Limb (tissue), 2 donors: ENCODE measurements at regions not wholly inside any gene's neighbourhood (a gene's known extent, or its start where the extent isn't known, plus 50 kb on each side); places are given as distances from the start of the nearest gene placed in this dataset.

ENCODE experiments used
- DNase-seq, 2 donors: peaks; one replicate each; pipeline ENCODE4 v3.0.0-alpha.2; 2016; ENCODE audit errors: extremely low spot score in 2 of 2

DNA sequence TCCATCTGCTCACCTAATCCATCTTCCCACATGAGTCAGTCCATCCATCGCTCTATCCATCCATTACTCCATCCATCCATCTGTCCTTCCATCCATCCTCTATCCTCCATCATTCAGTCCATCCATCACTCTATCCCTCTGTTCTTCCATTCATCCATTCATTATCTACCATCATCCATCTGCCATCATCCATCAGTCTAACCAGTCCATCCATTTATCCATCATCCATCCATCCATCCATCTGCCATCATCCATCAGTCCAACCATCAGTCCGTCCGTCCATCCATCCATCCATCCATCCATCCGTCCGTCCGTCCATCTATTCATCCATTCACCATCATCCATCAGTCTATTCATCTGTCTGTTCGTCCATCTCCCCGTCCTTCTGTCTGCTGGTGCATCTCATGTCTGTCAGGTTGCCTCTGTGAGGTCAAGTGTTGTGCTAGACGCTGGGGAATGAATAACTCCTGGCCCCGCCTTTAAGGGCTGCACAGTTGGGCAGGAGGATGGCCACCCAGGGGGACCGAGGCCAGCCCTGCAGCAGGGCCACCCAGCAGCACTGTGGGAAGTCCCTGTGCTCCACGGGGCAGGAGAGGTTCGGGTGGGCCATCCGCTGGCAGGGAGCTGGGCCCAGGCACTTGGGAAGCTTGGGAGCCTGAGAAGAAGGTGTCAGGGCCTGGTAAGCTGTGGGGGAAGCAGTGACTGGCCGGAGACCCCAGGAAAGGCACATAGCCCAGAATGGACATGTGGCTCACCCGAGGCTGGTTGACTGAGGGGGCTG is 137.1 kb downstream of the CTTN start:
- no peak for DNase-seq

DNA sequence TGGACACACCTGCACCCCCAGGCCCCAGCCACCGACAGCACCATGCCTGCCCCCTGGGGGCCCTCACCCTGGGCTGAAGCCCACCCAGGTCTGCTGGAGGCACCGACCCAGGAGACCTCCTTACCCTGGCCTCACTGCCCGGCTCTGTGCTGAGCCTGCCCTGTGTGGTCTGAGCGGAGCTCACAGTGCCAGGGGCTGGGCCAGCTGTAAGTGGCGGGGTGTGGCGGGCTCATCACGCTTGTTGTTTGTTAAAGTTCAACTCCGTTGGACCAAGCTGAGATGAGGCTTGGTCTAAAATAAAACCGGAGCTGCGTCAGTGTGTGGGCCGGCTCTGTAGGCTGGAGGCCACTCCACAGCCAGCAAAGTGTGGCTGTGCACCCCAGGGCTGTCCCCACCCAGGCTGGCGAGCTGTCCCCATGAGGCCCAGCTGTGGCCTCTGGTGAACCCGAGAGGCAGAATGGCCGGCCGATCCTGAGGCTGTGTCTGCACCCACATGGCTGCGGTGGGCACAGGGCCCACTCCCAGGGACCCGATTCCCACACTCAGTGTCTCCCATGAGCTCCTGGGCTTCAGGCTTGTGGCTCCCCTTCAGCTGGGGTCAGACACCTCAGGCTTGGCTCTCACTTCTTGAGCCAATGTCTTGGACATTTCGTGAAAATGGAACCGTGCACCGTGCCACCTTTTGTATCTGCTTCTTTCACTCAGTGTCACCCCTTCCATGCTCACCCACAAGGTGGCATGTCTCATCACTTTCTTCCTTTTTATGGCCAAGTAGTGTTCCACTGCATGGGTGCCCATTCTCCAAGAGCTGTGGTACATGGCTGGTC is 137.9 kb downstream of the CTTN start:
- no peak for DNase-seq

- peak in 1 of 2 donors; percentile 21 for DNase-seq
Measured at GRCh38 chr11:70537576-70538571, 139.5 kb downstream of the CTTN start.

DNA sequence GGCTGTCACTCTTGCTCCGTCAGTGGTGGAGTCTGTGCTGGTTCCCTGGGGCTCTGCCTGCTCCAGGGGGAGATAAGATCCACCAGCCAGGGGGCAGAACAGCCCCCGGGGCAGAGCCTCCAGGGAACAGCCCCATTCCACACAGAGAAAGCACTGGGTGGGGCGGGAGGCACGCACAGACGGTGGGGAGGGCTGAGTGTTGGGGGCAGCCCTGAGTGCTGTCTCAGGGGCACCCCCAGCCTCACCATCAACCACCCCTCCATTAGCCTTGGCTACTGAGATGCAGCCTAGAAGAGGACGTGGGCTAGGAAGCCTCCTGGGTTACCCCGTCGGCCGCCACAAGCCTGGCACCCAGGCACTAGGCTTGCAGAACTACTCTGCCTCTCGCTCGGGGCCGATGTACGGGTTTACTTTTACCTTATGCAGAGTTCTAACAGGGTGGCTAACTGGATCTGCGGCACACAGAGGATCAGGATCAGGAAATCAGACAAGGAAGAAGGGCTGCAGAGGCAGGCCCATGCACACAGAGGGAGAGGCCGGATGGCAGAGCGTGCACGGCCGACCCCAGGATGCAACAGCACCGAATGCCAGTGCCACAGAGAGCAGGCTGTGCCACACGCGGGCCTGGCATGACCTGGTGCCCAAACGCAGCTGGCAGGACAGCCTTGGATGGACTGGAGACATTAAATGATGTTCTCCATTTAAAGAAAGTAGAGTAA is 140.5 kb downstream of the CTTN start:
- DNase-seq, result no peak

DNA sequence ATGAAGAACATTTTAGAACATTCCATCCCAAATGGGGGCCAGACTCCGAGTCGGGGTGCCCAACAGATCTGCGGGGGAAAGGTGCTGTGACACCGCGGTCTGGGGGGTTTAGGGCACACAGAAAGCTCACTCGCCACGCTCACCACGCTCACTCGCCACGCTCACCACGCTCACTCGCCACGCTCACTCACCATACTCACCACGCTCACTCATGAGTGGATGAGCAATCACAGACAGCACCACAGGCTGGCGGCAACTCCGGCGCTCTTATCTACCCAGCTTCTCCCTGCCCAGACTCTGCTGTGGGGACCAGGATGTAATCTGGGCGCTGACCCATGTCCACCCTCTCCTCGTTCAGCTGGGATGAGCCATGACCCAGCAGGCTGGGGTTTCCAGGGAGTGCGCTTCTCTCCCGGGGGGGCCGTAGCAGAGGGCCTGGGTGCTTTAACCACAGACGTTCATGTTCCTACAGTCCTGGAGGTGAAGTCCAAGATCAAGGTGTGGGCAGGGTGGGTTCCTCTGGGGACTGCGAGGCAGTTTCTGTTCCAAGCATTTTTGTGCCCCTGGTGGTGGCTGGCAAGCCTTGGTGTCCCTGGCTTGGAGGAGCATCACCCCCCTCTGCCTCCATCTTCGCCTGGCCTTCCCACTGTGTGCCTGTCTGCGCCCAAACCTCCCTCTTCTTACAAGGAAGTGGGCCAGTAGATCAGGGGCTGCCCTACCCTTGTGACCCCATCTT is 141.2 kb downstream of the CTTN start:
- DNase-seq, result no peak

DNA sequence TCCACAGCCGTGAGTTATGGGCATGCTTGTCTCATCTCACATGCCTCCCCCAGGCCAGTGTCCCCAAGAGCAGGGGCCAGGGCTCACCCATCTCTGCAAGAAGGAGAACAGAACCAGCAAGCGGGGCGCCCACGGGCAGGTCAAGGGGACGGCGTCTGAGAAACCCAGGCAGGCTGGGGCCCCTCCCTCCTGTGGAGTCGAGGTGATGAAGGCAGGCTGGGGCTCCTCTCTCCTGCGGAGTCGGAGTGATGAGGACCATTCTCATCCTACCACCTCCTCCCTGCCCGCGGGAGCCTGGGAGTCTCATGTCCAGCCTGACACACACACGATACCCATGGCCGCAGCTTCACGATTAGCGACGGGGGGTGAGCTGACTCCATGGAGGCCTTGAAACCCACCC is 141.9 kb downstream of the CTTN start:
- no peak for DNase-seq

DNA sequence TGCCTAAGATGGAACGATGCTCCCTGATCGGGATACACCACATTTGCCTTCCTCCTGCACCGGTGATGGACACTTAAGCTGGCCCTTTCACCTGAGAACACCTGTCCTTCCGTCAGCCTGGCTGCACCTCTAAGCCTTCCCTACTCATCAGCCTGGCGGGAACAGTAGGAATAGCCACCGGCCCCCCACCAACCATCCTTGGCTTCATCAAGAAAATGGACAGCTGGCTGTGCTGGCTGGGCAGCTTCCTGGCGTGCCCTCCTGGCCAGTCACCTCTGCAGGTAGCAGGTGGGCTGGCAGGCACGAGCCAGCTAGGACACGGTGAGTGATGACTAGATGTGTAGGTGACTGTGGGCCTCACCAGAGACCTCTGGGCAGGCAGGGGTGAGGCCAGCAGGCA is 142.8 kb downstream of the CTTN start:
- no peak for DNase-seq

DNA sequence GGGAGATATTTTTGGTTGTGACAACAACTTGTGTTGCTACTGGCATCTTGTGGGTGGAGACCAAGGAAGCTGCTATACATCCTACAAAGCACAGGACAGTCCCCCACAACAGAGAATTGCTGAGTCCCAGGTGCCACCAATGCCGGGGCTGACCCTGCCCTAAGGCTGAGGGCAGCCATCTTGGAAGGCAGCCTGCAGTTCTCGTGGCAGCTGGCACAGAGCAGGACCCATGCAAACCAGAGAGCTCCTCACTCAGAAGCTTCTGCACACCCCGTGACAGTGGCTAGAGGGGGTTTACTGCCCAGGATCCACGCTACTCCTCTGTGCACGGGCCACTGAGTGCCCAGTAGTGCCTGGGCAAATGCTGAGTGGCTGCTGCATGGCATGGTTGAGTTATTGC is 143.4 kb downstream of the CTTN start:
- DNase-seq, result no peak

- DNase-seq, result no peak
Measured at GRCh38 chr11:70542406-70542805, 144.1 kb downstream of the CTTN start.

GRCh38 chr11:70542811-70543210 is 144.5 kb downstream of the CTTN start:
- no peak for DNase-seq

- DNase-seq, result no peak
Measured at GRCh38 chr11:70543611-70544010, 145.3 kb downstream of the CTTN start.

- peak in 1 of 2 donors; percentile 22 for DNase-seq
Measured at GRCh38 chr11:70544067-70544773, 145.9 kb downstream of the CTTN start.

DNA sequence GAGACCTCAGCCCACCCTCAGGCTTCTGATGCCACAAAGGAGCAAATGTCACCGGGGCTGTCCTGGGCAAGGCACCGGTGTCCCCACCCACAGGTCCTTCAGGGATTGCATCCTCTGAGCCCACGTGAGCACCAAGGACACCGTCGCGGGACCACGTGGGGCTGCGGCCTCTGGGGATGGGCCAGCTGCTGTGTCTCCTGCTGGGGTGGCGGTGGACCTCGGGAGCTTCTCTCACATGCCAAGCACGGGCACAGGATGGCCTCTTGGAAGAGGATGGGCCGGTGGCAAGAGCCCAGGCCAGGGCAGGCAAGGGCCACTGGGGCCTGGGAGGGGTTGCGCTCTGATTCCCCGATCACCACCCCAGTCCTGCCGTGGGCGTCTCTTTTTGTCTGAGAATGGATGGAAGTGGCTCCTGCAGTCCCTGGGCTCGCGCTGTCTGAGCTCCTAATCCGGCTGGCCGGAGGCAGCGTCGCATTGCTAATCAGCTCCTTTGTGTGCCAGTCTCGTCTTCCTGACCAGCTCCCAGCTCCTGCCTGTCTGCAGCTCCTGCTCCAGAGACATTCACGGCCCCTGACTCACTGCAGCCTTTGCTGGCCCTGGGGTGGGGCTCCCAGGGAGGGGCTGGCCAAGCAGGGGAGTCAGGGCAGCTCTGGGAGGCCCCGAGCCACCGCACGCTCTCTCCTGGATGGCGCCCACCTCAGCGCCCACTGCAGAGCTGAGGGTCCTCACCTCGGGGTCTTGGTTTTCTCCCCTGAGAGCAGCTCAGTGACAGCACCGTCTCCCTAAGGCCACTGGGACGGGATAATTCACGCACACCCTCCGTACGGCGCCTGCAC is 146.7 kb downstream of the CTTN start:
- DNase-seq, result peak in 1 of 2 donors; percentile 46

DNA sequence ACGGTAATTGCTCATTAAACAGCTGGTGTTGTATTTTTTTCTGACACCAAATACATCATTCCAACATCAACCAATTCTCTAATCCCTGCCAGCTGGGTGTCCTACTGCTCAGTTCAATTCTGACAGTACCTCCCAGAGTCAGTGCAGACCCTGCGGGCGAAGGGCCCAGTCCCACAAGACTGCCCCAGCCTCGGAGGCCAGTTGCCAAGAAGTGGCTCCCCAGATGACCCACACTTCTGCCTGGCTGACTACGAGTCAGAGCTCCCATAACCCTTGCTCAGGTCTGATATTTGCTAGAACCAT is 147.2 kb downstream of the CTTN start:
- DNase-seq, result no peak

DNA sequence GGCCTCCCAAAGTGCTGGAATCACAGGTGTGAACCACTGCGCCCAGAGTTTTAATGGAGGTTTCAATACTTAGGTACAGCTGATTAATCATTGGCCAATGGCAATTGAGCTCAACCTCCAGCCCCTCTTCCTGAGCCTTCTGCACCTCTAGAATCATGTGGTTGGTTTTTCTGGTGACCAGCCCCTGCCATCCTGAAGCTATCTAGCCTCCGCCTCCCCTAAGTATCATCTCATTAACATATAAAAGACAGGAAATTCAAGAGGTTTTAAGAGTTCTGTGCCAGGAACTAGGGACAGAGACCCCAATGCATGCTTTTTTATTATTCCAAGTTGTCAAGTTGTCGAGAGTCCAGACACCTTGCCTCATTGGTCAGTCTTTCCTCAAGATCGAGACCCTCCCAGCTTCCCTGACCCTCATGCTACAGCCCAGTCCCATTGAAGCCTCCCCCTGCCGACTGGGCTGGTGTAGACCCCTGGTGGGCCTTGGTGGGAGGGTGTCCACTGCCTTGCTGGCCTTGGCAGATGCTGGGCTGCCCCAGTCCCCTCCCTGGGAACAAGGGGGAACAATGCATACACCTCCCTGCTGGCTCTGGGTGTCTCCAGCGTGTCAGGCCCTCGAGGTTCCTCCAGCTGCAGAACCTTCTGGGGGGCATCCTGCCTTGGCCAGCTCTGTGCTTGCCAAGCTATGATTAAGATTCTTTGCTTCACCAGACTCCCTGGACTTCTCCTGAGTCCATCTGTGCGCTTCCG is 148.0 kb downstream of the CTTN start:
- no peak for DNase-seq

GRCh38 chr11:70547386-70547785 is 149.1 kb downstream of the CTTN start:
- no peak for DNase-seq

DNA sequence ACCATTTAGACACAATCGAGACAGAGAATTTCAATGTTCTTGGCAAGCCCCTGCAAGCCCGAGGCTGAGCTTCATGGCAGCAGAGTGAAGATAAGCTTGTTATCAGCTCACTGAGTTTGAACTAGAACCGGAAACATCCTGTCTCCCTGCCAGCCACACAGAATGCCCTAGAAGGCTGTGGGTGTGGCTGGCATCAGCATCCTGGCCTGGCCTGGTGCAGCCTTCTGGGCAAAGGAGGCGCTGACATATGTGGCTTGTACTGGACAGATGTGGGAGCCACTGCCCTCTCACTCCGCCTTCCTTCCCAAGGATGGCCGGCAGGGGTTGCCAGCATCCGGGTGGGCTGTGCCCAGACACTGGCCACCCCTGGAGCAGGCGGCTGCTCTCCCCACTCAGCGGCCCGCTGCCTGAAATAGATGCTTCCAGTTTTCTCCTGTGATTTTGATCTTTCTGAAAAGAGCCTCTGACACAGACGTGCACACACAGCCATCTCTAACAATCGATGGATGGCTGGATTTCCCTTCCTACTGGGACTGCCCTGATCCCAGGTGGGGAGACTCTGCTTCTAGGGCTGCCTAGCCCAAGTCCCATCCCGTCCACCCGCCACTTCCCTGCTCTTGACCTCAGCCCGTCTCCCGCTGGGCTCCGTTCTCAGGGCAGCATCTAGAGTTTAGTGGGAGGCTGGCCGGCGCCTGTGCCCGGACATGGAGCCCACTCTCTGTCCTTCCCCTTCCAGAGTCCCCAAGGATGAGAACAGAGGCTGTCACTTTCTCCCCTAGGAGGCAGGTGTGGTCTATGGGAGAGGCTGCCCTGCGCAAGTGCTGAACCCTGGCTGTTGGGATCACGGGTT is 149.7 kb downstream of the CTTN start:
- DNase-seq, result no peak
